ENCODE measurements at regions not wholly inside any gene's neighbourhood (a gene's known extent, or its start where the extent isn't known, plus 50 kb on each side); places are given as distances from the start of the nearest gene placed in this dataset.
"Not testable (repeated sequence)": the region's sequence is repeated elsewhere in the genome, so short reads cannot be mapped to it uniquely, and the experiment has no call there.

- no peak overlapping the region for H3K4me3 ChIP-seq (ENCODE audit: low read length)
- DNase-seq (ENCODE audit: low read depth, low spot score), result no peak
Observed at GRCh38 chr10:9845075-9845474, 1172.6 kb upstream of the CELF2 start.

GRCh38 chr10:9848278-9848677 is 1169.4 kb upstream of the CELF2 start:
- no peak overlapping the region for H3K4me3 ChIP-seq (ENCODE audit: low read length)
- DNase-seq (ENCODE audit: low read depth, low spot score), result no peak

GRCh38 chr10:9848981-9849380 is 1168.7 kb upstream of the CELF2 start:
- no peak overlapping the region for H3K4me3 ChIP-seq (ENCODE audit: low read length)
- DNase-seq (ENCODE audit: low read depth, low spot score), result no peak

- DNase-seq (ENCODE audit: low read depth, low spot score), result no peak
Observed at GRCh38 chr10:9850415-9850814, 1167.3 kb upstream of the CELF2 start.

GRCh38 chr10:9851808-9852207 is 1165.9 kb upstream of the CELF2 start:
- DNase-seq (ENCODE audit: low read depth, low spot score), result no peak
- no peak overlapping the region for H3K4me3 ChIP-seq (ENCODE audit: low read length)

More at GRCh38 chr10:9850415-9850814, 1167.3 kb upstream of the CELF2 start:
- H3K4me3 ChIP-seq (ENCODE audit: low read length), result no peak overlapping the region

- DNase-seq (ENCODE audit: low read depth, low spot score), result no peak
- no peak overlapping the region for H3K4me3 ChIP-seq (ENCODE audit: low read length)
Observed at GRCh38 chr10:9853405-9854355, 1164.0 kb upstream of the CELF2 start.

- not testable (repeated sequence) for DNase-seq (ENCODE audit: low read depth, low spot score); H3K4me3 ChIP-seq (ENCODE audit: low read length)
Observed at GRCh38 chr10:9855451-9855850, 1162.2 kb upstream of the CELF2 start.

- H3K4me3 ChIP-seq (ENCODE audit: low read length), result no peak overlapping the region
- DNase-seq (ENCODE audit: low read depth, low spot score), result no peak
Observed at GRCh38 chr10:9858816-9859215, 1158.9 kb upstream of the CELF2 start.

GRCh38 chr10:9860045-9860444 is 1157.6 kb upstream of the CELF2 start:
- H3K4me3 ChIP-seq (ENCODE audit: low read length), result no peak overlapping the region
- no peak for DNase-seq (ENCODE audit: low read depth, low spot score)

GRCh38 chr10:9863559-9864121 is 1154.0 kb upstream of the CELF2 start:
- DNase-seq (ENCODE audit: low read depth, low spot score), result no peak

GRCh38 chr10:9868499-9868898 is 1149.2 kb upstream of the CELF2 start:
- H3K4me3 ChIP-seq (ENCODE audit: low read length), result no peak overlapping the region
- no peak for DNase-seq (ENCODE audit: low read depth, low spot score)

More at GRCh38 chr10:9863559-9864121, 1154.0 kb upstream of the CELF2 start:
- H3K4me3 ChIP-seq (ENCODE audit: low read length), result no peak overlapping the region

GRCh38 chr10:9869205-9869604 is 1148.5 kb upstream of the CELF2 start:
- no peak overlapping the region for H3K4me3 ChIP-seq (ENCODE audit: low read length)
- DNase-seq (ENCODE audit: low read depth, low spot score), result no peak

GRCh38 chr10:9869606-9870176 is 1148.0 kb upstream of the CELF2 start:
- DNase-seq (ENCODE audit: low read depth, low spot score), result no peak
- no peak overlapping the region for H3K4me3 ChIP-seq (ENCODE audit: low read length)

GRCh38 chr10:9875353-9875752 is 1142.3 kb upstream of the CELF2 start:
- no peak overlapping the region for H3K4me3 ChIP-seq (ENCODE audit: low read length)

GRCh38 chr10:9877978-9878377 is 1139.7 kb upstream of the CELF2 start:
- H3K4me3 ChIP-seq (ENCODE audit: low read length), result no peak overlapping the region
- no peak for DNase-seq (ENCODE audit: low read depth, low spot score)

More at GRCh38 chr10:9875353-9875752, 1142.3 kb upstream of the CELF2 start:
- no peak for DNase-seq (ENCODE audit: low read depth, low spot score)

GRCh38 chr10:9878383-9878782 is 1139.3 kb upstream of the CELF2 start:
- DNase-seq (ENCODE audit: low read depth, low spot score), result no peak
- H3K4me3 ChIP-seq (ENCODE audit: low read length), result no peak overlapping the region

- DNase-seq (ENCODE audit: low read depth, low spot score), result no peak
- H3K4me3 ChIP-seq (ENCODE audit: low read length), result no peak overlapping the region
Observed at GRCh38 chr10:9885761-9886160, 1131.9 kb upstream of the CELF2 start.

- no peak for DNase-seq (ENCODE audit: low read depth, low spot score)
- H3K4me3 ChIP-seq (ENCODE audit: low read length), result no peak overlapping the region
Observed at GRCh38 chr10:9886772-9887171, 1130.9 kb upstream of the CELF2 start.

- H3K4me3 ChIP-seq (ENCODE audit: low read length), result no peak overlapping the region
- no peak for DNase-seq (ENCODE audit: low read depth, low spot score)
Observed at GRCh38 chr10:9895453-9895852, 1122.2 kb upstream of the CELF2 start.

GRCh38 chr10:9895981-9896380 is 1121.7 kb upstream of the CELF2 start:
- DNase-seq (ENCODE audit: low read depth, low spot score), result no peak

More at GRCh38 chr10:9895981-9896380, 1121.7 kb upstream of the CELF2 start:
- no peak overlapping the region for H3K4me3 ChIP-seq (ENCODE audit: low read length)
